ENCODE measurements at regions not wholly inside any gene's neighbourhood (a gene's known extent, or its start where the extent isn't known, plus 50 kb on each side); places are given as distances from the start of the nearest gene placed in this dataset.

- no peaks in the 10 kb centered on the region for H3K27me3 ChIP-seq
- H3K4me1 Mint-ChIP-seq: peaks cover 2% of the 10 kb centered on the region
- H3K4me3 ChIP-seq: no peak overlapping the region
- no peaks in the 10 kb centered on the region for H4K20me1 ChIP-seq (ENCODE audit: low read depth)
- H3K79me2 ChIP-seq (ENCODE audit: low read depth): no peaks in the 10 kb centered on the region
- H3K36me3 ChIP-seq: no peaks in the 10 kb centered on the region
- H3K9me3 ChIP-seq (ENCODE audit: low read depth): no peaks in the 10 kb centered on the region
- peaks cover 4% of the 10 kb centered on the region for H3K27me3 Mint-ChIP-seq (ENCODE audit: insufficient read depth, low read depth)
- no peak overlapping the region for H3K27ac Mint-ChIP-seq
- TF ChIP-seq EZH2 (IDR thresholded peaks at IDR 0.05): no peak
- TF ChIP-seq CTCF (IDR thresholded peaks at IDR 0.05): no peak
- no peak for TF ChIP-seq EZH2phosphoT487 (IDR thresholded peaks at IDR 0.05)
- H2AFZ ChIP-seq (replicated peaks): no peak overlapping the region
- no peak for DNase-seq (ENCODE audit: low spot score)
- H3K4me1 ChIP-seq: no peaks in the 10 kb centered on the region
- no peak overlapping the region for H3K9ac ChIP-seq
- H3K36me3 Mint-ChIP-seq: no peaks in the 10 kb centered on the region
- H3K27ac ChIP-seq: no peak overlapping the region
- H3K4me3 Mint-ChIP-seq: no peak overlapping the region
- no peaks in the 10 kb centered on the region for H3F3A ChIP-seq (ENCODE audit: low read depth)
- H3K4me2 ChIP-seq: no peak overlapping the region
- no peaks in the 10 kb centered on the region for H3K9me3 Mint-ChIP-seq
Measured at GRCh38 chr5:38749861-38750260, 96.0 kb upstream of the OSMR start.

- peaks cover 7% of the 10 kb centered on the region for H3K4me1 Mint-ChIP-seq
- H3K27ac ChIP-seq: no peak overlapping the region
- no peak overlapping the region for H3K9ac ChIP-seq
- no peak overlapping the region for H3K4me3 ChIP-seq
- no peak overlapping the region for H2AFZ ChIP-seq (replicated peaks)
- DNase-seq (ENCODE audit: low spot score): no peak
- no peak overlapping the region for H3K4me3 Mint-ChIP-seq
- no peaks in the 10 kb centered on the region for H3K36me3 Mint-ChIP-seq
- H3K36me3 ChIP-seq: no peaks in the 10 kb centered on the region
- no peak for TF ChIP-seq EZH2phosphoT487 (IDR thresholded peaks at IDR 0.05)
- TF ChIP-seq CTCF (IDR thresholded peaks at IDR 0.05): peak; percentile 49
- no peak for TF ChIP-seq EZH2 (IDR thresholded peaks at IDR 0.05)
- no peaks in the 10 kb centered on the region for H3K79me2 ChIP-seq (ENCODE audit: low read depth)
- no peaks in the 10 kb centered on the region for H4K20me1 ChIP-seq (ENCODE audit: low read depth)
- no peak overlapping the region for H3K27ac Mint-ChIP-seq
- no peak overlapping the region for H3K4me2 ChIP-seq
- H3F3A ChIP-seq (ENCODE audit: low read depth): no peaks in the 10 kb centered on the region
- peaks cover 2% of the 10 kb centered on the region for H3K27me3 Mint-ChIP-seq (ENCODE audit: insufficient read depth, low read depth)
- H3K27me3 ChIP-seq: no peaks in the 10 kb centered on the region
- no peaks in the 10 kb centered on the region for H3K9me3 ChIP-seq (ENCODE audit: low read depth)
- H3K9me3 Mint-ChIP-seq: no peaks in the 10 kb centered on the region
- no peaks in the 10 kb centered on the region for H3K4me1 ChIP-seq
Measured at GRCh38 chr5:38751103-38751502, 94.7 kb upstream of the OSMR start.

GRCh38 chr5:38752012-38752536 is 93.7 kb upstream of the OSMR start:
- no peak for DNase-seq (ENCODE audit: low spot score)
- Histone ChIP-seq H4K20me1 (ENCODE audit: low read depth) (no peaks in the 10 kb centered on the region), H3K4me2 (no peak overlapping the region), H2AFZ (replicated peaks) (no peak overlapping the region), H3F3A (ENCODE audit: low read depth) (no peaks in the 10 kb centered on the region), H3K27me3 (no peaks in the 10 kb centered on the region), H3K9ac (no peak overlapping the region), H3K79me2 (ENCODE audit: low read depth) (no peaks in the 10 kb centered on the region), H3K36me3 (no peaks in the 10 kb centered on the region), H3K27ac (no peak overlapping the region), H3K9me3 (ENCODE audit: low read depth) (no peaks in the 10 kb centered on the region), H3K4me3 (no peak overlapping the region), H3K4me1 (no peaks in the 10 kb centered on the region)
- Mint-ChIP-seq H3K36me3 (no peaks in the 10 kb centered on the region), H3K4me1 (peaks cover 7% of the 10 kb centered on the region), H3K9me3 (no peaks in the 10 kb centered on the region), H3K4me3 (no peak overlapping the region), H3K27ac (no peak overlapping the region), H3K27me3 (ENCODE audit: insufficient read depth, low read depth) (peaks cover 2% of the 10 kb centered on the region)
- TF ChIP-seq CTCF (IDR thresholded peaks at IDR 0.05) (no peak), EZH2phosphoT487 (IDR thresholded peaks at IDR 0.05) (no peak), EZH2 (IDR thresholded peaks at IDR 0.05) (no peak)

Data from neural progenitor cell (in vitro differentiated cells).